ENCODE measurements at regions not wholly inside any gene's neighbourhood (a gene's known extent, or its start where the extent isn't known, plus 50 kb on each side); places are given as distances from the start of the nearest gene placed in this dataset.

DNA sequence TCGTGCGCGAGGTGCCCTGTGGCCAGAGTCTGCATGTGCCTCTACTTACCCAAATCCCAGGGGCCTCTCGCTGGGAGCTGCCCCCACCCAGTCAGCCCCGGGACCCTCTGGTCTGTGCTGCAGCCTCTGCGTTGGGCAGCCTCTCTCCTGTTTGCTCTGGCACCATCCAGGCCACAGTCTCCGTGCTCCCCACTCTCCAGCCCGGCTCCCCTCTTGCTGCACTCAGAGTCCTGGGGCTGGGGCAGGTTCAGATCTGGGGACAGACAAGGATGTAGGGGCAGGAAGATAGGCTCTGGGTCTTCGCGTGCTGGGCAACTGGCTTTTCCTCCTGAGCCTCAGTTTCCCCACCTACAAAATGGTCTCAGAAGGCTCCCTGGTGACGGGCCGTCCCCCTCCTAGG lies 70.8 kb upstream of the GATA5 start:
- Histone ChIP-seq H2AFZ (ENCODE audit: low read depth, low read length) (no peak overlapping the region), H4K20me1 (ENCODE audit: insufficient read depth, low read length) (no peaks in the 10 kb centered on the region), H3K4me1 (ENCODE audit: low read length) (no peaks in the 10 kb centered on the region), H3K36me3 (replicated peaks; ENCODE audit: low read depth, low read length) (no peaks in the 10 kb centered on the region), H3K4me2 (ENCODE audit: low read length) (no peak overlapping the region), H3K27me3 (ENCODE audit: low read depth, low read length) (0 out of 2 replicates have a peak, but pooled peaks cover 5% of the 10 kb centered on the region), H3K4me3 (ENCODE audit: low read length) (no peak overlapping the region), H3K9ac (ENCODE audit: low read length) (no peak overlapping the region), H3K9me3 (ENCODE audit: insufficient read depth, low read length) (no peaks in the 10 kb centered on the region), H3K27ac (ENCODE audit: low read length) (no peak overlapping the region), H3K79me2 (ENCODE audit: low read length) (no peaks in the 10 kb centered on the region)
- TF ChIP-seq CTCF (IDR thresholded peaks at IDR 0.05; ENCODE audit: low read depth, low read length), result no peak
- no peak for TF ChIP-seq EZH2phosphoT487 (IDR thresholded peaks at IDR 0.05; ENCODE audit: low read depth)

GRCh38 chr20:62547364-62547763 lies 71.6 kb upstream of the GATA5 start:
- Histone ChIP-seq H3K36me3 (replicated peaks; ENCODE audit: low read depth, low read length) (no peaks in the 10 kb centered on the region), H3K9ac (ENCODE audit: low read length) (no peak overlapping the region), H3K79me2 (ENCODE audit: low read length) (no peaks in the 10 kb centered on the region), H3K4me1 (ENCODE audit: low read length) (no peaks in the 10 kb centered on the region), H3K4me3 (ENCODE audit: low read length) (no peak overlapping the region), H3K27ac (ENCODE audit: low read length) (no peak overlapping the region), H3K27me3 (ENCODE audit: low read depth, low read length) (0 out of 2 replicates have a peak, but pooled peaks cover 5% of the 10 kb centered on the region), H4K20me1 (ENCODE audit: insufficient read depth, low read length) (no peaks in the 10 kb centered on the region), H3K9me3 (ENCODE audit: insufficient read depth, low read length) (no peaks in the 10 kb centered on the region), H2AFZ (ENCODE audit: low read depth, low read length) (no peak overlapping the region), H3K4me2 (ENCODE audit: low read length) (no peak overlapping the region)
- no peak for TF ChIP-seq CTCF (IDR thresholded peaks at IDR 0.05; ENCODE audit: low read depth, low read length)
- no peak for TF ChIP-seq EZH2phosphoT487 (IDR thresholded peaks at IDR 0.05; ENCODE audit: low read depth)

DNA sequence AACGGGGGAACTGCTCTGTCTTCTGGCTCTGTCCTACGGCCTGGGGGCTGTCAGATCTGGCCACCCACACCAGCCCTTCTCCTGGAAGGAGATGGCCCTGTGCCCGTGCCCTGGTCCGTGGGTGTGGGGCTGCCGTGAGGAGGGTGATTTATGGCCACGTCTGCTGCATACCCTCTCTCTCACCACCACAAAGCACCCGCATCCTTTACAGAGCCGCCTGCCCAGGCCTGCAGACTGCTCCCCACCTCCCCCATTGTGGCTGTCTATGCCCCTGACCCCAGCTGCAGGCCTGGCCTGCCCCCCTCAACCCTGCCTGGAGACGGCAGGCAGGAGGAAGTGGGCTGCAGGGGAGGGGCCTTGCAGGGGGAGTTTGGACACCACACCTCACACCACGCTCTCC lies 72.7 kb upstream of the GATA5 start:
- TF ChIP-seq CTCF (IDR thresholded peaks at IDR 0.05; ENCODE audit: low read depth, low read length), result no peak
- TF ChIP-seq EZH2phosphoT487 (IDR thresholded peaks at IDR 0.05; ENCODE audit: low read depth), result no peak
- no peaks in the 10 kb centered on the region for H3K79me2 ChIP-seq (ENCODE audit: low read length)
- H3K36me3 ChIP-seq (replicated peaks; ENCODE audit: low read depth, low read length), result no peaks in the 10 kb centered on the region
- H3K27ac ChIP-seq (ENCODE audit: low read length), result no peak overlapping the region
- H3K4me1 ChIP-seq (ENCODE audit: low read length), result no peaks in the 10 kb centered on the region
- H2AFZ ChIP-seq (ENCODE audit: low read depth, low read length), result no peak overlapping the region
- no peaks in the 10 kb centered on the region for H3K9me3 ChIP-seq (ENCODE audit: insufficient read depth, low read length)
- H3K27me3 ChIP-seq (ENCODE audit: low read depth, low read length), result 0 out of 2 replicates have a peak, but pooled peaks cover 5% of the 10 kb centered on the region
- H4K20me1 ChIP-seq (ENCODE audit: insufficient read depth, low read length), result no peaks in the 10 kb centered on the region
- H3K4me2 ChIP-seq (ENCODE audit: low read length), result no peak overlapping the region
- H3K9ac ChIP-seq (ENCODE audit: low read length), result no peak overlapping the region
- H3K4me3 ChIP-seq (ENCODE audit: low read length), result no peak overlapping the region

GRCh38 chr20:62549029-62549428 lies 73.2 kb upstream of the GATA5 start:
- H3K4me2 ChIP-seq (ENCODE audit: low read length), result no peak overlapping the region
- 0 out of 2 replicates have a peak, but pooled peaks cover 5% of the 10 kb centered on the region for H3K27me3 ChIP-seq (ENCODE audit: low read depth, low read length)
- no peak overlapping the region for H3K9ac ChIP-seq (ENCODE audit: low read length)
- H3K36me3 ChIP-seq (replicated peaks; ENCODE audit: low read depth, low read length), result no peaks in the 10 kb centered on the region
- no peak overlapping the region for H3K27ac ChIP-seq (ENCODE audit: low read length)
- H2AFZ ChIP-seq (ENCODE audit: low read depth, low read length), result no peak overlapping the region
- H3K9me3 ChIP-seq (ENCODE audit: insufficient read depth, low read length), result no peaks in the 10 kb centered on the region
- no peaks in the 10 kb centered on the region for H4K20me1 ChIP-seq (ENCODE audit: insufficient read depth, low read length)
- TF ChIP-seq CTCF (IDR thresholded peaks at IDR 0.05; ENCODE audit: low read depth, low read length) (no peak), EZH2phosphoT487 (IDR thresholded peaks at IDR 0.05; ENCODE audit: low read depth) (no peak)
- no peaks in the 10 kb centered on the region for H3K4me1 ChIP-seq (ENCODE audit: low read length)
- no peak overlapping the region for H3K4me3 ChIP-seq (ENCODE audit: low read length)
- no peaks in the 10 kb centered on the region for H3K79me2 ChIP-seq (ENCODE audit: low read length)
